ENCODE measurements at regions not wholly inside any gene's neighbourhood (a gene's known extent, or its start where the extent isn't known, plus 50 kb on each side); places are given as distances from the start of the nearest gene placed in this dataset.

DNA sequence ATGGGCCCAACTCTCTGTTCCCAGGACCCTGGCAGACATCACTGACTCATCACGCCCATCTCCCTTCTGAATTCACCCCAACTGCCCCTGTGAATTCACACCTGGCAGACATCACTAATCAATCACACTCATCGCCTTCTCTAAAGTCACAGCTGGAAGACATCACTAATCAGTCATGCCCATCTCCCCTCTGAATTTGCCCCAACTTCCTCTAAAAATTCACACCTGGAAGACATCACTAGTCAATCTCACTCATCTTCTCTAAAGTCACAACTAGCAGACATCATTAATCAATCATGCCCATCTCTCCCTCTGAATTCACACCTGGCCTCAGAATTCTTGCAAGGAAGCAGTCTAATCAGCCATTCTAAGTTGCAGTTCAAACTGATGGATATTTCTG is 111.1 kb downstream of the FOXA2 start:
- TF ChIP-seq, protein P1, sequence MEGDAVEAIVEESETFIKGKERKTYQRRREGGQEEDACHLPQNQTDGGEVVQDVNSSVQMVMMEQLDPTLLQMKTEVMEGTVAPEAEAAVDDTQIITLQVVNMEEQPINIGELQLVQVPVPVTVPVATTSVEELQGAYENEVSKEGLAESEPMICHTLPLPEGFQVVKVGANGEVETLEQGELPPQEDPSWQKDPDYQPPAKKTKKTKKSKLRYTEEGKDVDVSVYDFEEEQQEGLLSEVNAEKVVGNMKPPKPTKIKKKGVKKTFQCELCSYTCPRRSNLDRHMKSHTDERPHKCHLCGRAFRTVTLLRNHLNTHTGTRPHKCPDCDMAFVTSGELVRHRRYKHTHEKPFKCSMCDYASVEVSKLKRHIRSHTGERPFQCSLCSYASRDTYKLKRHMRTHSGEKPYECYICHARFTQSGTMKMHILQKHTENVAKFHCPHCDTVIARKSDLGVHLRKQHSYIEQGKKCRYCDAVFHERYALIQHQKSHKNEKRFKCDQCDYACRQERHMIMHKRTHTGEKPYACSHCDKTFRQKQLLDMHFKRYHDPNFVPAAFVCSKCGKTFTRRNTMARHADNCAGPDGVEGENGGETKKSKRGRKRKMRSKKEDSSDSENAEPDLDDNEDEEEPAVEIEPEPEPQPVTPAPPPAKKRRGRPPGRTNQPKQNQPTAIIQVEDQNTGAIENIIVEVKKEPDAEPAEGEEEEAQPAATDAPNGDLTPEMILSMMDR (IDR thresholded peaks at IDR 0.05), result no peak
- TF ChIP-seq POLR2A (IDR thresholded peaks at IDR 0.05), result no peak
